Posterior vena cava (tissue), 2 donors: ENCODE measurements at regions not wholly inside any gene's neighbourhood (a gene's known extent, or its start where the extent isn't known, plus 50 kb on each side); places are given as distances from the start of the nearest gene placed in this dataset.
"Not testable (repeated sequence)": the region's sequence is repeated elsewhere in the genome, so short reads cannot be mapped to it uniquely, and the experiment has no call there.

ENCODE experiments used
- DNase-seq: peaks from one replicate; pipeline ENCODE4 v3.0.0-alpha.2; 2020; ENCODE audit warnings: low spot score
- intact Hi-C, 2 donors: fragments of 100-400 bp; cut with DNase I; formaldehyde crosslinking; loops; one replicate each; pipeline versions ENCODE4 v1.14.1 to v1.14.2; 2022 to 2023
- donor health status: DM: yes; HTN: yes; CAD: no.
- donor health status: DM: yes; HTN: yes; CAD: no.

DNA sequence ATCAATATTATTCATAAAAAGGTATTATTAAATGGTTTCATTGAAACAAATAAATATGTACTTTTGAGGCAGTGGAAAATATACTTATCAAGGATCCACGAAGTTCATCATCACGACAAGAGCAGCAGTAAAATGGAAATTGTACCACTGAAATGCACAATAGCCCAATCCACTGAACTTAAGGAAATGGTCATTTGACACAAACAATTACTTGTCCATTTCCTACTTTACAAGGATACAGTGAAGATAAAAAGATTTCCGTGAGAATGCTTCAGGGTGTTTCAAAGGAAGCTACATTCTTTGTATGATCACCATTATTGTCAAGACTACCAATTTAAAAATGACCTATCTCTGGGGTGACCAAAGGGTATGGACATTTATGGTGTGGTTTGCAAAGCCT is 210.3 kb downstream of the SYK start:
- intact Hi-C loops: no loop called here
- no peak for DNase-seq

- intact Hi-C loops: no loop called here
- DNase-seq: no peak
These were observed 211.6 kb downstream of the SYK start for GRCh38 chr9:91012933-91013841.

DNA sequence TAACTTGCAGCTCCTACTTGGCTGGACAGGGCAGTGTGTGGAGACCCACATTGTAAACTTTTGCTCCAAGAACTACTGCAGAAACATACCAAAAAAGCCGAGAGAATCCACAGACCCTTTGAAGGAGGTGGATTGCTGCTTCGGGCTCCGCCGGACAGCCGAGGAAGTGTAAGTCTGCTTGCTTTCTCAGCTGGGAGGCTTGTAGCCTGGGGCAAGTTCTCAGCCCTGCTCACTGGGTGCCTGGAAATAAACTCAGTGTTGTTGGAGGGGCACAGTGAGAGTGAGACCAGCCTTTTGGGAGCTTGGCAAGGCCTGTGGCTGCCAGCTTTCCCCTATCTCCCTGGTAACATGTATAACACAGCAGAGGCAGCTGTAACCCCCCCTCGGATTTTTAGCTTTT is 215.6 kb downstream of the SYK start:
- intact Hi-C loops: no loop called here
- no peak for DNase-seq

GRCh38 chr9:91019871-91020270 is 218.3 kb downstream of the SYK start:
- intact Hi-C loops, DNase-seq: not testable (repeated sequence)

- intact Hi-C loops, DNase-seq: not testable (repeated sequence)
These were observed 220.0 kb downstream of the SYK start for GRCh38 chr9:91021656-91022055.

DNA sequence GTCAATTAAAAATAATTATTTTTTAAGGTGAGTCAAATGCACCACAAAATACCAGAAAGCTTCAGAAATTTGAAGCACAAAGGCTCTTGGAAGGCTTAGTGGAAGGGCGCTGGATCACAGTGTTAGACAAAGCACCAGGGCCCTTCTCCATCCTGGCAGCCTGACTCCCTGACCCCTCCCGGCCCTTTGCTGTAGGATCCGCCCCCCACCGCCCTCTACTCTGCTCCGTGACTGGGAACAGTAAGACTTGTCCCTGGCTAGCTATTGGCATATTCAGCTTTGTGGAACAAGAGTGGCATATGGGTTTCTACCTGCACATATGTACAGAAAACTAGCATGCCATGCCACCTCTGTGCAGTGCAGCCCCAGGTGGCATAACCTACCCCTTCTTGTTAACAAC is 222.1 kb downstream of the SYK start:
- no peak for DNase-seq
- intact Hi-C loops: no loop called here

DNA sequence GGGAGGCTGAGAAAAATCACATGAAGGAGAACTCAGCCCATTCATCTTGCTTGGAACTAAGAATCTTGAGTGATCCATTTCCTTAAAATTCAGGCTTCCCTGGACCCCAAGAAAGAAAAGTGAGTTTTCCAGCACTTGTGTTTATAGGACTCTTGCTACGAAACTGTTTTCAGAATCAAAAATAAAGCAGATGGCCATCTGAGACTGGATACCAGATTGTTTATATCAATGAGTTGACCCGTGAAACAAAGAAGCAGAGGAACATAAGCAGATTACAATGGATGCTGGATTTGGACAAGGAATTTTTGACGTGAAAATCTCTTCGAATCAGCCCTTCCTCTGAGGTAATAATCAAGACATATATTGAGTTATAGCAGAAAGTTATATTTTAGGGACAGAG is 223.2 kb downstream of the SYK start:
- intact Hi-C loops: no loop called here
- DNase-seq: no peak

- intact Hi-C loops: no loop called here
- no peak for DNase-seq
These were observed 224.2 kb downstream of the SYK start for GRCh38 chr9:91025856-91026255.

DNA sequence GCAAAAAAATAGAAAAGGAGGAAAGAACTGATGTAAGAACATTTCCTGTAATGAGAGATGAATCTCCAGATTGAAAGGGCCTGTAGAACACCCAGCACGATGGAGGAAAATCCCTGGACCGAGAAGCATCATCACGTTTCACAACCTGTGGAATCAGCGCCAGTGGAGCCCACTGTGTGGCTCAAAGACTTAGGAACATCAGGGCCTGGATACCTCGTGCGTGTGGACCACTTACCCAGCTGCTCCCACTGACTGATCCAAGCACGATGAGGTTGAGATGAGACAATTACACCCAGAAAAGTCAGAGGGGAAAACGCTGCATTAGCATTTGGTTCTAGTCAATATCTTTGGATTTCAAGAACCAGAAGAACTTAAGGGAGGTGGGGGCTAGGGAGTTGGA is 224.6 kb downstream of the SYK start:
- intact Hi-C loops: no loop called here
- no peak for DNase-seq

DNA sequence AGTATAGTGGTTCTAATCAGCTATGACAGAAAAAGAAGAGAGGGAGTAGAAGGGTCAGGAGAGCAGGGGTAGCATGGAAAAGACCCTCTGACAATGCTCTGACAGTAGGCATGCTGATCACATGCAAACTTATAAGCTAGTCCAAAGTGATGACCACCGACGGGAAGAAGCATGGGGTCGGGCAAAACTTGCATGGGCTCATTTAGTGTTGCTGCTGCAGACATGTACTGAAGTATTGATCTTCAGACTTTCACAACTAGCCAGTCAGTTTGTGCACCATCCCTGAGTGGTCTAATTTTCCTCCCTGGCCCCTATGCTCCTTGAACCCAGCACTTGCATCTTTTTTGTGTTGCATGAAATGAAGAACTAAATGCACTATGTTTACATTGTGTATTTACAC is 225.4 kb downstream of the SYK start:
- no peak for DNase-seq
- intact Hi-C loops: no loop called here

GRCh38 chr9:91028166-91028827 is 226.7 kb downstream of the SYK start:
- DNase-seq: no peak
- intact Hi-C loops: no loop called here

GRCh38 chr9:91029650-91030361 is 228.2 kb downstream of the SYK start:
- intact Hi-C loops: loop anchor here in 1 of 2 donors (10.0 kb wide), 1 partner anchor 405 kb away; no protein-coding TSS in a partner anchor
- DNase-seq: no peak

DNA sequence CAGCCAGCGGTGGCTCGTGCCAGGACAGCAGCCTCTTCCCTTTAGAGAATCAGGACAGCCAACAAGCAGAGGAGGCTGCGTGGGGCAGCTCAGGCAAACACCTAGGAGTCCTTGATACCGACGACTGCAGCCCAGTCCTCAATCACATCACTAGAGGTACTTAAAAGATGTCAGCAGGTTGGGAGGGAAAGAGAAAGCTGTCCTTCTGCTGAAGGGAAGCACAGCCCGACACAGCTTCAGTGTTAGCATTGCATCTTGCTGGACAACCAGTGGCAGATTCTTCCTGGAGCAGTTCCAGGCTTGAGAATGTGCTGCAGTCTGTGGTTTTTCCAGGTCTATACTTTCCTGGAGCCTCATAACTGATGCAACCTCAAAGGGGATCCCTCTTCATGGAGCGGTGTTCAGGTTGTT is 230.5 kb downstream of the SYK start:
- DNase-seq: no peak
- intact Hi-C loops: loop anchor here in 1 of 2 donors (10.0 kb wide), 1 partner anchor 403 kb away; no protein-coding TSS in a partner anchor

DNA sequence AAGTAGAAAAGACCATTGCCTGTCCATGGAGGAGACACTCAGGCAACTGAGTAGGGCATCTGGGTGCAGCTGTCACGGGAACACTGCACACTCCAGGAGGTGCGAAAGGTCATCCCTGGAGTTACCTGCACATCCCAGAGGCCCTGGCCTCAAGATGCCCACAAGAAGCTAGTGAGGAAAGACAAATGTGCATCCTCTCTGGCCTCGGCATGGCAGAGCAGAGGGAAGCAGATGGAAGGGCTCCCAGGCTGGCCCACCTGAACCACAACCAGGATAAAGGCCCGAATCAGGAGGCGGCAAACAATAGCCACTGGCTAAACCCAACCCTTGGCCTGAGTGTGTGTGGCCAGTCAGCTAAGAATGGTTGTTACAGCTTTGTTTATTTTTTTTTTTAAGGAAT is 231.7 kb downstream of the SYK start:
- no peak for DNase-seq
- intact Hi-C loops: loop anchor here in 1 of 2 donors (10.0 kb wide), 1 partner anchor 402 kb away; no protein-coding TSS in a partner anchor

DNA sequence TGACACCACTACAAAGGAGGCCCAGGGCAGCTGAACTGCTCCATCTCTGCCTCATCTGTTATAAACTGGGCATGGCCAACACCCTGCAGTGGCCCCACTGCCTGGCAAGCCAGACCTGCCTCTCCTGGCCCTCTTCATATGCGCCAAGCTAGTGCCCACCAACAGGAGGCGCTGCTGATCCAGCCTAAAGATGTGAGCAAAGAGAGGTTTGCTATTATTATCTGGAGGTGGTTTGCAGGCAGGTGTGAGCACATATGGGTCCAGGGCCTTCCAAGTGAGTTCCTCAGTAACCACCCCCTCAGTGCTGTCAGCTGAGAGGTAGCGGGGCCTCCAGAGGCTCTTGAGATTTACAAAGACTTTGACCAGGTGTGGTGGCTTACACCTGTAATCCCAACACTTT is 232.2 kb downstream of the SYK start:
- intact Hi-C loops: loop anchor here in 1 of 2 donors (10.0 kb wide), 1 partner anchor 401 kb away; no protein-coding TSS in a partner anchor
- DNase-seq: no peak

DNA sequence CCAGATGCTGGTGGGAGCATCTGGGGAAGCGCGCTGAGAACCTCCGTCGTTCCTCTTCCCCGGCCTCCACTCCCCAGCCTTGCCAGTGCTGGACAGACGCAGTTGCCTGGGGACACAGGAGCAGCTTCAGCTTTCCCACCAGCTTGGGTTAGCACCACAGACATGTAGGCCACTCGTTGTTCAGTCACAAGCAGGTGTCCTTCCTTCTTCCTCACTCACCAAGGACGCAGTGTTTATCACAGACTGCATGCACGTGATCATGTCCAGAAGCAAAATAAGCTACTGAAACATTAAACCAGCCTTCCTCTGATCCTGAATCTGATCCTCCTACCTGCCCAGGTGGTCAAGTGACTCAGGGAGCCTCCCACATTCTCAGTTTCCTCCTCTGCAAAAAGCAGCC is 232.9 kb downstream of the SYK start:
- DNase-seq: no peak
- intact Hi-C loops: loop anchor here in 1 of 2 donors (10.0 kb wide), 1 partner anchor 400 kb away; no protein-coding TSS in a partner anchor

- intact Hi-C loops: loop anchor here in 1 of 2 donors (10.0 kb wide), 1 partner anchor 400 kb away; no protein-coding TSS in a partner anchor
- DNase-seq: no peak
These were observed 233.6 kb downstream of the SYK start for GRCh38 chr9:91034976-91035824.

DNA sequence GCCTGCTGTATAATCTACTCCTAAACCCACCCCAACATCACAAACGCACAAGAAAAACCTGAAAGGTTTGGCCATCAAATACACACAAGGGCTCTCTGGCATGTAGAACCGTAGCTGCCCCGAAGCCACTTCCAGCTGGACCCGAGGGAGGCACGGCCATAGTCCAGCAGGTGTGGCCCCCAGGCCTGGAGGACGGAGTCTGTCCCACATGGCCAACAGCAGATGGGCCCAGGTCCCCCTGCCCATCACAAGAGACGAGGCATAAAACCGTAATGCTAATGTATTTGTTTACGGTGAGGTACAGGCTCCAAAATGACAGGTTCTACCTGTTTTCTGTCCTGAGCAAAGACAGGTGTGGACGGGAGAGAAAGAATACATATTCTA is 234.2 kb downstream of the SYK start:
- DNase-seq: no peak
- intact Hi-C loops: loop anchor here (2.0 to 10.0 kb wide), 2 partner anchors 391 to 399 kb away; no protein-coding TSS in a partner anchor

GRCh38 chr9:91036356-91036755 is 234.7 kb downstream of the SYK start:
- no peak for DNase-seq

More at GRCh38 chr9:91036356-91036755, 234.7 kb downstream of the SYK start:
- intact Hi-C loops: loop anchor here (2.0 to 10.0 kb wide), 2 partner anchors 390 to 398 kb away; no protein-coding TSS in a partner anchor
